ENCODE measurements at regions not wholly inside any gene's neighbourhood (a gene's known extent, or its start where the extent isn't known, plus 50 kb on each side); places are given as distances from the start of the nearest gene placed in this dataset.

GRCh38 chrX:40175511-40176350 lies 78.0 kb upstream of the BCOR start:
- peak; percentile 26 to 51 for TF ChIP-seq POLR2A (IDR thresholded peaks at IDR 0.05)
- TF ChIP-seq, protein P1, sequence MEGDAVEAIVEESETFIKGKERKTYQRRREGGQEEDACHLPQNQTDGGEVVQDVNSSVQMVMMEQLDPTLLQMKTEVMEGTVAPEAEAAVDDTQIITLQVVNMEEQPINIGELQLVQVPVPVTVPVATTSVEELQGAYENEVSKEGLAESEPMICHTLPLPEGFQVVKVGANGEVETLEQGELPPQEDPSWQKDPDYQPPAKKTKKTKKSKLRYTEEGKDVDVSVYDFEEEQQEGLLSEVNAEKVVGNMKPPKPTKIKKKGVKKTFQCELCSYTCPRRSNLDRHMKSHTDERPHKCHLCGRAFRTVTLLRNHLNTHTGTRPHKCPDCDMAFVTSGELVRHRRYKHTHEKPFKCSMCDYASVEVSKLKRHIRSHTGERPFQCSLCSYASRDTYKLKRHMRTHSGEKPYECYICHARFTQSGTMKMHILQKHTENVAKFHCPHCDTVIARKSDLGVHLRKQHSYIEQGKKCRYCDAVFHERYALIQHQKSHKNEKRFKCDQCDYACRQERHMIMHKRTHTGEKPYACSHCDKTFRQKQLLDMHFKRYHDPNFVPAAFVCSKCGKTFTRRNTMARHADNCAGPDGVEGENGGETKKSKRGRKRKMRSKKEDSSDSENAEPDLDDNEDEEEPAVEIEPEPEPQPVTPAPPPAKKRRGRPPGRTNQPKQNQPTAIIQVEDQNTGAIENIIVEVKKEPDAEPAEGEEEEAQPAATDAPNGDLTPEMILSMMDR (IDR thresholded peaks at IDR 0.05) = peak in 2 of 6 experiments; percentile 3 to 4

Data from adrenal gland (tissue), 5 donors.